ENCODE measurements at regions not wholly inside any gene's neighbourhood (a gene's known extent, or its start where the extent isn't known, plus 50 kb on each side); places are given as distances from the start of the nearest gene placed in this dataset.
A peak's percentile ranks its signal among the peaks of the same experiment; 100 is the strongest.

GRCh38 chr14:31934767-31935266 is 142.3 kb upstream of the ARHGAP5 start:
- TF ChIP-seq CTCF (IDR thresholded peaks at IDR 0.05; ENCODE audit: low read depth, low read length, missing control alignments): no peak
- DNase-seq (ENCODE audit: low read depth): no peak
- H3K4me3 ChIP-seq (ENCODE audit: low read depth, low read length): no peak overlapping the region

GRCh38 chr14:31935391-31935790 is 141.7 kb upstream of the ARHGAP5 start:
- no peak for DNase-seq (ENCODE audit: low read depth)
- no peak for TF ChIP-seq CTCF (IDR thresholded peaks at IDR 0.05; ENCODE audit: low read depth, low read length, missing control alignments)
- no peak overlapping the region for H3K4me3 ChIP-seq (ENCODE audit: low read depth, low read length)

GRCh38 chr14:31936115-31936514 is 141.0 kb upstream of the ARHGAP5 start:
- no peak overlapping the region for H3K4me3 ChIP-seq (ENCODE audit: low read depth, low read length)
- TF ChIP-seq CTCF (IDR thresholded peaks at IDR 0.05; ENCODE audit: low read depth, low read length, missing control alignments): no peak
- DNase-seq (ENCODE audit: low read depth): no peak

GRCh38 chr14:31937730-31938346 is 139.3 kb upstream of the ARHGAP5 start:
- DNase-seq (ENCODE audit: low read depth): peak; percentile 49
- no peak overlapping the region for H3K4me3 ChIP-seq (ENCODE audit: low read depth, low read length)
- TF ChIP-seq CTCF (IDR thresholded peaks at IDR 0.05; ENCODE audit: low read depth, low read length, missing control alignments): no peak

- no peak for DNase-seq (ENCODE audit: low read depth)
- no peak overlapping the region for H3K4me3 ChIP-seq (ENCODE audit: low read depth, low read length)
Measured at GRCh38 chr14:31939934-31940333, 137.2 kb upstream of the ARHGAP5 start.

GRCh38 chr14:31941487-31941886 is 135.6 kb upstream of the ARHGAP5 start:
- no peak overlapping the region for H3K4me3 ChIP-seq (ENCODE audit: low read depth, low read length)
- DNase-seq (ENCODE audit: low read depth): no peak
- TF ChIP-seq CTCF (IDR thresholded peaks at IDR 0.05; ENCODE audit: low read depth, low read length, missing control alignments): no peak

More at GRCh38 chr14:31939934-31940333, 137.2 kb upstream of the ARHGAP5 start:
- TF ChIP-seq CTCF (IDR thresholded peaks at IDR 0.05; ENCODE audit: low read depth, low read length, missing control alignments): no peak
